Smooth muscle cell (in vitro differentiated cells): ENCODE measurements at regions not wholly inside any gene's neighbourhood (a gene's known extent, or its start where the extent isn't known, plus 50 kb on each side); places are given as distances from the start of the nearest gene placed in this dataset.

ENCODE experiments used
- DNase-seq: peaks from one replicate; lab custom pipeline; 2025; ENCODE audit not compliant: unreplicated experiment; lab: John Stamatoyannopoulos, UW
- H2AFZ ChIP-seq: fragments of 200-600 bp; sonication (generic); 2 replicates; pipeline ENCODE4 v1.6.0; 2016; ENCODE audit warnings: antibody characterized with exemption, low read depth, mild to moderate bottlenecking
- H3F3A ChIP-seq: fragments of 200-600 bp; sonication (generic); 2 replicates; pipeline ENCODE4 v1.6.0; 2017; ENCODE audit warnings: antibody characterized with exemption, low read depth
- H3K27ac ChIP-seq: fragments of 200-600 bp; sonication (generic); 2 replicates; pipeline ENCODE4 v1.5.1; 2016; ENCODE audit warnings: low read depth, mild to moderate bottlenecking
- H3K27me3 ChIP-seq: fragments of 200-600 bp; sonication (generic); 2 replicates; pipeline ENCODE4 v1.6.1; 2016; ENCODE audit warnings: low read depth, mild to moderate bottlenecking
- H3K36me3 ChIP-seq: fragments of 200-600 bp; sonication (generic); 2 replicates; pipeline ENCODE4 v1.5.1; 2016; ENCODE audit warnings: low read depth
- H3K4me1 ChIP-seq: fragments of 200-600 bp; sonication (generic); 2 replicates; pipeline ENCODE4 v1.5.1; 2016; ENCODE audit warnings: low read depth
- H3K4me2 ChIP-seq: fragments of 200-600 bp; sonication (generic); 2 replicates; pipeline ENCODE4 v1.6.0; 2016; ENCODE audit warnings: mild to moderate bottlenecking
- H3K4me3 ChIP-seq: fragments of 200-600 bp; sonication (generic); 2 replicates; pipeline ENCODE4 v1.5.1; 2016; ENCODE audit warnings: mild to moderate bottlenecking
- H3K79me2 ChIP-seq: fragments of 200-600 bp; sonication (generic); 2 replicates; pipeline ENCODE4 v1.6.0; 2016; ENCODE audit warnings: low read depth, mild to moderate bottlenecking
- H3K9ac ChIP-seq: fragments of 200-600 bp; sonication (generic); 2 replicates; pipeline ENCODE4 v1.6.0; 2016; ENCODE audit warnings: low read depth
- H3K9me3 ChIP-seq: fragments of 200-600 bp; sonication (generic); replicated peaks from 2 replicates; pipeline ENCODE4 v1.5.1; 2016; ENCODE audit warnings: low read depth
- H4K20me1 ChIP-seq: fragments of 200-600 bp; sonication (generic); 2 replicates; pipeline ENCODE4 v1.6.0; 2016; ENCODE audit warnings: low read depth
- CTCF ChIP-seq: fragments of 200-600 bp; sonication (generic); IDR thresholded peaks from 2 replicates; pipeline ENCODE4 v1.5.1; 2017; ENCODE audit warnings: borderline replicate concordance, mild to moderate bottlenecking, antibody characterized with exemption; ENCODE audit not compliant: insufficient read depth, poor library complexity, severe bottlenecking
- WGBS: methylation state at CpG from one replicate; pipeline ENCODE4 v1.1.7; 2016; ENCODE audit warnings: low lambda C conversion rate; 5-methylcytosine and 5-hydroxymethylcytosine counted together

- Histone ChIP-seq H3F3A (peaks cover 5% of the 10 kb centered on the region), H2AFZ (no peak overlapping the region), H3K27ac (no peak overlapping the region), H3K4me2 (no peak overlapping the region), H3K4me3 (no peak overlapping the region), H4K20me1 (no peaks in the 10 kb centered on the region), H3K9me3 (no peaks in the 10 kb centered on the region), H3K36me3 (no peaks in the 10 kb centered on the region), H3K79me2 (no peaks in the 10 kb centered on the region), H3K27me3 (no peaks in the 10 kb centered on the region), H3K9ac (no peak overlapping the region), H3K4me1 (peaks cover 3% of the 10 kb centered on the region)
- WGBS = 21% methylated on average over 6 of the region's 6 CpGs
- DNase-seq = no peak
- no peak for TF ChIP-seq CTCF
Measured at GRCh38 chr11:129320494-129320893, 55.2 kb upstream of the BARX2 start.

GRCh38 chr11:129319751-129320150 lies 55.9 kb upstream of the BARX2 start:
- DNase-seq = no peak
- 87% methylated on average over 4 of the region's 4 CpGs for WGBS
- Histone ChIP-seq H2AFZ (no peak overlapping the region), H3K9ac (no peak overlapping the region), H3K4me1 (peaks cover 3% of the 10 kb centered on the region), H3F3A (peaks cover 5% of the 10 kb centered on the region), H3K27ac (no peak overlapping the region), H3K79me2 (no peaks in the 10 kb centered on the region), H3K27me3 (no peaks in the 10 kb centered on the region), H3K4me2 (no peak overlapping the region), H3K4me3 (no peak overlapping the region), H3K36me3 (no peaks in the 10 kb centered on the region), H3K9me3 (no peaks in the 10 kb centered on the region), H4K20me1 (no peaks in the 10 kb centered on the region)
- TF ChIP-seq CTCF = no peak

- H3K4me1 ChIP-seq = peaks cover 3% of the 10 kb centered on the region
- H3K36me3 ChIP-seq = no peaks in the 10 kb centered on the region
- H2AFZ ChIP-seq = no peak overlapping the region
- no peak overlapping the region for H3K27ac ChIP-seq
- peaks cover 2% of the 10 kb centered on the region for H3F3A ChIP-seq
- no peaks in the 10 kb centered on the region for H3K27me3 ChIP-seq
- no peak overlapping the region for H3K9ac ChIP-seq
- TF ChIP-seq CTCF = no peak
- no peaks in the 10 kb centered on the region for H3K9me3 ChIP-seq
- no peak overlapping the region for H3K4me3 ChIP-seq
- DNase-seq = no peak
- H3K79me2 ChIP-seq = no peaks in the 10 kb centered on the region
- no peaks in the 10 kb centered on the region for H4K20me1 ChIP-seq
- no peak overlapping the region for H3K4me2 ChIP-seq
- 80% methylated on average over 2 of the region's 2 CpGs for WGBS
Measured at GRCh38 chr11:129319201-129319600, 56.4 kb upstream of the BARX2 start.

GRCh38 chr11:129317571-129317970 lies 58.1 kb upstream of the BARX2 start:
- Histone ChIP-seq H3F3A (peaks cover 12% of the 10 kb centered on the region), H3K27me3 (no peaks in the 10 kb centered on the region), H3K79me2 (no peaks in the 10 kb centered on the region), H3K27ac (peak overlapping the region; percentile 31), H2AFZ (no peak overlapping the region), H3K36me3 (no peaks in the 10 kb centered on the region), H3K4me3 (no peak overlapping the region), H3K9me3 (no peaks in the 10 kb centered on the region), H3K9ac (no peak overlapping the region), H4K20me1 (no peaks in the 10 kb centered on the region), H3K4me2 (no peak overlapping the region), H3K4me1 (peaks cover 8% of the 10 kb centered on the region)
- TF ChIP-seq CTCF = no peak
- 75% methylated on average over 4 of the region's 4 CpGs for WGBS
- DNase-seq = no peak
